H9 (cell line): ENCODE measurements at regions not wholly inside any gene's neighbourhood (a gene's known extent, or its start where the extent isn't known, plus 50 kb on each side); places are given as distances from the start of the nearest gene placed in this dataset.

ENCODE experiments used
- DNase-seq: peaks from one replicate; pipeline ENCODE4 v3.0.0-alpha.2; 2017
- H2AFZ ChIP-seq: one replicate; pipeline ENCODE4 v1.6.1; 2013; ENCODE audit warnings: mild to moderate bottlenecking, low read length, control low read depth, moderate library complexity
- H2AK5ac ChIP-seq: 2 replicates; pipeline ENCODE4 v1.6.1; 2013; ENCODE audit warnings: low read length, control low read depth, mixed read lengths; ENCODE audit not compliant: insufficient read length
- H2BK120ac ChIP-seq: one replicate; pipeline ENCODE4 v1.6.1; 2013; ENCODE audit warnings: low read depth, mild to moderate bottlenecking, low read length, control low read depth, inconsistent platforms; ENCODE audit not compliant: poor library complexity, severe bottlenecking
- H2BK12ac ChIP-seq: 2 replicates; pipeline ENCODE4 v1.6.1; 2013; ENCODE audit warnings: low read length, control low read depth, mixed read lengths, low read depth; ENCODE audit not compliant: insufficient read length
- H2BK15ac ChIP-seq: 2 replicates; pipeline ENCODE4 v1.6.1; 2013; ENCODE audit warnings: low read depth, low read length, control low read depth
- H2BK20ac ChIP-seq: one replicate; pipeline ENCODE4 v1.6.1; 2013; ENCODE audit warnings: low read depth, mild to moderate bottlenecking, low read length, control low read depth, inconsistent platforms; ENCODE audit not compliant: poor library complexity, severe bottlenecking
- H2BK5ac ChIP-seq: 2 replicates; pipeline ENCODE4 v1.6.1; 2013; ENCODE audit warnings: low read length, control low read depth, mixed read lengths; ENCODE audit not compliant: insufficient read length
- H3K14ac ChIP-seq: 2 replicates; pipeline ENCODE4 v1.6.1; 2013; ENCODE audit warnings: low read length, control low read depth; ENCODE audit not compliant: insufficient read depth
- H3K18ac ChIP-seq: 2 replicates; pipeline ENCODE4 v1.6.1; 2013; ENCODE audit warnings: low read depth, mild to moderate bottlenecking, mixed read lengths, low read length, control low read depth; ENCODE audit not compliant: insufficient read length
- H3K23ac ChIP-seq: 2 replicates; pipeline ENCODE4 v1.6.1; 2013; ENCODE audit warnings: low read length, control low read depth, mixed read lengths, low read depth; ENCODE audit not compliant: insufficient read length
- H3K23me2 ChIP-seq: 2 replicates; pipeline ENCODE4 v1.6.1; 2013; ENCODE audit warnings: low read depth, mild to moderate bottlenecking, mixed read lengths, low read length, control low read depth; ENCODE audit not compliant: insufficient read length, poor library complexity, severe bottlenecking
- H3K27ac ChIP-seq: 2 replicates; pipeline ENCODE4 v1.5.1; 2013; ENCODE audit warnings: low read length, control low read depth, mixed read lengths, low read depth; ENCODE audit not compliant: insufficient read length
- H3K27me3 ChIP-seq: 2 replicates; pipeline ENCODE4 v1.6.1; 2013; ENCODE audit warnings: low read length, control low read depth, inconsistent platforms; ENCODE audit not compliant: insufficient read depth
- H3K4ac ChIP-seq: 2 replicates; pipeline ENCODE4 v1.6.1; 2013; ENCODE audit warnings: low read depth, mild to moderate bottlenecking, control low read depth, inconsistent platforms, low read length, moderate library complexity
- H3K4me1 ChIP-seq: 2 replicates; pipeline ENCODE4 v1.6.1; 2013; ENCODE audit warnings: low read length, control low read depth, inconsistent platforms; ENCODE audit not compliant: insufficient read depth
- H3K4me2 ChIP-seq: 2 replicates; pipeline ENCODE4 v1.6.1; 2013; ENCODE audit warnings: low read length, control low read depth, mixed read lengths; ENCODE audit not compliant: insufficient read length, insufficient read depth
- H3K56ac ChIP-seq: 2 replicates; pipeline ENCODE4 v1.6.1; 2013; ENCODE audit warnings: low read depth, mild to moderate bottlenecking, mixed read lengths, low read length, control low read depth; ENCODE audit not compliant: insufficient read length
- H3K79me1 ChIP-seq: 2 replicates; pipeline ENCODE4 v1.6.1; 2013; ENCODE audit warnings: low read depth, mild to moderate bottlenecking, moderate library complexity, low read length, control low read depth, inconsistent platforms; ENCODE audit not compliant: insufficient read depth, poor library complexity, severe bottlenecking
- H3K79me2 ChIP-seq: 2 replicates; pipeline ENCODE4 v1.6.1; 2013; ENCODE audit warnings: low read length, control low read depth, inconsistent platforms; ENCODE audit not compliant: insufficient read depth
- H3K9ac ChIP-seq: 2 replicates; pipeline ENCODE4 v1.6.1; 2013; ENCODE audit warnings: low read length, control low read depth, mixed read lengths; ENCODE audit not compliant: insufficient read length; ENCODE audit errors: extremely low read depth
- H3K9me3 ChIP-seq: one replicate; pipeline ENCODE4 v1.6.1; 2013; ENCODE audit warnings: low read depth, low read length, inconsistent platforms; ENCODE audit not compliant: control insufficient read depth
- H3T11ph ChIP-seq: one replicate; pipeline ENCODE4 v1.6.1; 2013; ENCODE audit warnings: mild to moderate bottlenecking, low read length, control low read depth, inconsistent platforms
- H4K20me1 ChIP-seq: one replicate; pipeline ENCODE4 v1.6.1; 2013; ENCODE audit not compliant: control insufficient read depth, insufficient read length, insufficient read depth
- H4K5ac ChIP-seq: 2 replicates; pipeline ENCODE4 v1.6.1; 2013; ENCODE audit warnings: low read depth, mild to moderate bottlenecking, mixed read lengths, low read length, control low read depth; ENCODE audit not compliant: insufficient read length
- H4K8ac ChIP-seq: replicated peaks from 2 replicates; pipeline ENCODE4 v1.6.1; 2013; ENCODE audit warnings: low read length, control low read depth, mixed read lengths, low read depth; ENCODE audit not compliant: insufficient read length
- H4K91ac ChIP-seq: 2 replicates; pipeline ENCODE4 v1.6.1; 2013; ENCODE audit warnings: low read depth, mild to moderate bottlenecking, moderate library complexity, mixed read lengths, low read length, control low read depth; ENCODE audit not compliant: insufficient read length
- H3K27ac Mint-ChIP-seq, 3 experiments: 2 replicates in 2 of 3; 3 replicates in 1 of 3; pipeline ENCODE4 v1.8.0; 2020 to 2021; ENCODE audit warnings: mixed read lengths in 3 of 3, mild to moderate bottlenecking in 1 of 3, moderate library complexity in 1 of 3
- H3K27me3 Mint-ChIP-seq: 2 replicates; pipeline ENCODE4 v1.8.0; 2021; ENCODE audit warnings: low read depth, mild to moderate bottlenecking, moderate library complexity, mixed read lengths
- H3K36me3 Mint-ChIP-seq, 3 experiments: 2 replicates in 2 of 3; 3 replicates in 1 of 3; pipeline ENCODE4 v1.8.0; 2020 to 2021; ENCODE audit warnings: low read depth in 3 of 3, mixed read lengths in 3 of 3; ENCODE audit not compliant: insufficient read depth in 1 of 3
- H3K4me1 Mint-ChIP-seq, 2 experiments: 2 replicates each; pipeline ENCODE4 v1.8.0; 2020; ENCODE audit warnings: mixed read lengths in 2 of 2
- H3K4me3 Mint-ChIP-seq, 2 experiments: 2 replicates in 1 of 2; 3 replicates in 1 of 2; pipeline ENCODE4 v1.8.0; 2020 to 2021; ENCODE audit warnings: mild to moderate bottlenecking in 2 of 2, mixed read lengths in 2 of 2, moderate library complexity in 1 of 2
- H3K9me3 Mint-ChIP-seq, 2 experiments: 2 replicates in 1 of 2; 3 replicates in 1 of 2; pipeline ENCODE4 v1.8.0; 2020; ENCODE audit warnings: mild to moderate bottlenecking in 2 of 2, mixed read lengths in 2 of 2, moderate library complexity in 1 of 2
- CTCF ChIP-seq: fragments of 200-600 bp; sonication (generic); conservative IDR thresholded peaks from 3 replicates; pipeline ENCODE4 v1.8.0; 2021; ENCODE audit warnings: antibody characterized with exemption, mild to moderate bottlenecking
- WGBS: extraction: QIAGEN DNeasy Blood & Tissue Kit; methylation state at CpG from one replicate; pipeline ENCODE4 v1.1.7; 2013; ENCODE audit warnings: missing lambda C conversion rate, low lambda C conversion rate, mixed read lengths; ENCODE audit not compliant: insufficient read length; ENCODE audit errors: extremely low coverage; 5-methylcytosine and 5-hydroxymethylcytosine counted together

- no peaks in the 10 kb centered on the region for H3K9me3 ChIP-seq
- H3K27ac Mint-ChIP-seq: no peak overlapping the region
- no peak for TF ChIP-seq CTCF
- no peak overlapping the region for H2BK5ac ChIP-seq
- H3K27me3 ChIP-seq: no peaks in the 10 kb centered on the region
- H2BK20ac ChIP-seq: no peak overlapping the region
- H3T11ph ChIP-seq: no peak overlapping the region
- H3K9ac ChIP-seq: no peak overlapping the region
- H3K79me1 ChIP-seq: no peaks in the 10 kb centered on the region
- no peak overlapping the region for H4K91ac ChIP-seq
- WGBS: no CpG with 5 or more reads among the region's 11 CpGs
- H3K27ac ChIP-seq: no peak overlapping the region
- H3K4me2 ChIP-seq: no peak overlapping the region
- no peaks in the 10 kb centered on the region for H3K36me3 Mint-ChIP-seq
- no peak overlapping the region for H4K8ac ChIP-seq
- no peak overlapping the region for H2BK15ac ChIP-seq
- H3K18ac ChIP-seq: no peak overlapping the region
- H4K20me1 ChIP-seq: no peaks in the 10 kb centered on the region
- H3K4ac ChIP-seq: no peak overlapping the region
- H2BK12ac ChIP-seq: no peak overlapping the region
- H3K9me3 Mint-ChIP-seq: no peaks in the 10 kb centered on the region
- H2AFZ ChIP-seq: no peak overlapping the region
- H3K79me2 ChIP-seq: no peaks in the 10 kb centered on the region
- H3K23me2 ChIP-seq: no peaks in the 10 kb centered on the region
- H3K4me3 Mint-ChIP-seq: no peak overlapping the region
- no peak overlapping the region for H2AK5ac ChIP-seq
- no peak overlapping the region for H3K23ac ChIP-seq
- no peak overlapping the region for H2BK120ac ChIP-seq
- H3K4me1 ChIP-seq: no peaks in the 10 kb centered on the region
- DNase-seq: no peak
- H3K56ac ChIP-seq: no peak overlapping the region
- no peaks in the 10 kb centered on the region for H3K27me3 Mint-ChIP-seq
- no peak overlapping the region for H4K5ac ChIP-seq
- peaks cover 0 to 12% of the 10 kb centered on the region in 2 experiments; a peak in 2 of 4 replicates for H3K4me1 Mint-ChIP-seq
- no peak overlapping the region for H3K14ac ChIP-seq
Observed at GRCh38 chr3:13123765-13124164, 50.5 kb upstream of the IQSEC1 start.
